Caki2 (cell line): ENCODE measurements at regions not wholly inside any gene's neighbourhood (a gene's known extent, or its start where the extent isn't known, plus 50 kb on each side); places are given as distances from the start of the nearest gene placed in this dataset.

Experiments
- DNase-seq: peaks from one replicate; pipeline ENCODE4 v3.0.0-alpha.2; 2015; ENCODE audit warnings: low read depth
- in situ Hi-C: cut with HindIII; loops from 2 replicates; pipeline ENCODE4 v1.10.0; 2016; ENCODE audit warnings: low sequenced_read_pairs, low pct_unique_long_range_greater_than_20kb, mixed read lengths

GRCh38 chr11:33410086-33410765 is 153.0 kb downstream of the HIPK3 start:
- in situ Hi-C loops = no loop called here
- DNase-seq = no peak
